A549 (cell line): ENCODE measurements at regions not wholly inside any gene's neighbourhood (a gene's known extent, or its start where the extent isn't known, plus 50 kb on each side); places are given as distances from the start of the nearest gene placed in this dataset.

Source experiments
- ATAC-seq, 2 experiments: fragments of 200-7000 bp in 1 of 2; fragments of >200 bp in 1 of 2; cut with Nextera tagmentation in 1 of 2; cut with Tn5 transposase in 1 of 2; 3 replicates each; pipeline versions ENCODE4 v1.8.0 to v1.9.1; 2018 to 2020; ENCODE audit warnings: mild to moderate bottlenecking in 1 of 2, moderate library complexity in 1 of 2
- CTCF ChIA-PET: fragments of 300-600 bp; sonication (Branson Sonifier 250); formaldehyde crosslinking; extraction: SDS; loops from one replicate; lab custom pipeline; 2021; ENCODE audit warnings: antibody characterized with exemption, inconsistent platforms; lab: Yijun Ruan, JAX
- POLR2A ChIA-PET: fragments of 350-600 bp; formaldehyde crosslinking; extraction: SDS; loops from one replicate; lab custom pipeline; 2021; ENCODE audit warnings: antibody characterized with exemption, inconsistent platforms; lab: Yijun Ruan, JAX
- DNase-seq, 2 experiments: peaks; one replicate each; pipeline versions ENCODE4 v3.0.0 to v3.0.0-alpha.2; 2011 to 2016; ENCODE audit warnings: low read depth in 1 of 2, low spot score in 1 of 2
- FAIRE-seq: peaks from 2 replicates; lab custom pipeline; 2011; peaks lifted over from hg19 to GRCh38; lab: Jason Lieb, UNC
- H3K27ac ChIP-seq, 2 experiments: fragments of >200 bp; sonication (Bioruptor Twin); formaldehyde crosslinking; 3 replicates each; pipeline ENCODE4 v1.5.1; 2016 to 2017
- H3K4me1 ChIP-seq: fragments of >200 bp; sonication (Bioruptor Twin); formaldehyde crosslinking; 3 replicates; pipeline ENCODE4 v1.6.1; 2016
- H3K4me2 ChIP-seq: fragments of >200 bp; sonication (Bioruptor Twin); formaldehyde crosslinking; 3 replicates; pipeline ENCODE4 v1.6.1; 2016
- H3K4me3 ChIP-seq: fragments of >200 bp; sonication (Bioruptor Twin); formaldehyde crosslinking; 3 replicates; pipeline ENCODE4 v1.5.1; 2016
- H3K9me3 ChIP-seq: fragments of >200 bp; sonication (Bioruptor Twin); formaldehyde crosslinking; 3 replicates; pipeline ENCODE4 v1.6.1; 2016
- CEBPB ChIP-seq, 2 experiments: fragments of >200 bp in 1 of 2; sonication (Bioruptor Twin) in 1 of 2; formaldehyde crosslinking in 1 of 2; IDR thresholded peaks; 2 replicates each; pipeline ENCODE4 v1.6.1; 2012 to 2016
- EHF ChIP-seq: fragments of 250-450 bp; sonication (Bioruptor Pico); IDR thresholded peaks from 2 replicates; pipeline ENCODE4 v1.5.0; 2020; ENCODE audit warnings: mild to moderate bottlenecking
- EHMT2 ChIP-seq: fragments of 200-600 bp; sonication (generic); IDR thresholded peaks from 2 replicates; pipeline ENCODE4 v1.6.1; 2016; ENCODE audit warnings: antibody characterized with exemption, low read depth, mild to moderate bottlenecking, moderate library complexity
- FOSL2 ChIP-seq, 2 experiments: fragments of 450-650 bp in 1 of 2; fragments of >200 bp in 1 of 2; sonication (Bioruptor Twin) in 1 of 2; formaldehyde crosslinking; IDR thresholded peaks; 2 replicates each; pipeline versions ENCODE4 v1.5.0 to v1.6.1; 2016 to 2020; ENCODE audit warnings: mild to moderate bottlenecking in 1 of 2, moderate library complexity in 1 of 2
- HDAC2 ChIP-seq: fragments of 200-600 bp; sonication (generic); IDR thresholded peaks from 2 replicates; pipeline ENCODE4 v1.6.1; 2016
- HEYL ChIP-seq: fragments of 250-450 bp; sonication (Bioruptor Pico); IDR thresholded peaks from 2 replicates; pipeline ENCODE4 v1.8.0; 2021; ENCODE audit warnings: mild to moderate bottlenecking, moderate library complexity
- HOXB5 ChIP-seq: fragments of 250-450 bp; sonication (Bioruptor Pico); IDR thresholded peaks from 2 replicates; pipeline ENCODE4 v1.5.0; 2020; ENCODE audit warnings: mild to moderate bottlenecking, moderate library complexity
- KDM1A ChIP-seq: fragments of 200-600 bp; sonication (generic); IDR thresholded peaks from 2 replicates; pipeline ENCODE4 v1.6.1; 2016; ENCODE audit warnings: low read depth, mild to moderate bottlenecking
- MAFK ChIP-seq: fragments of 450-650 bp; IDR thresholded peaks from 2 replicates; pipeline ENCODE4 v1.6.1; 2014; ENCODE audit not compliant: partially characterized antibody
- MYC ChIP-seq: IDR thresholded peaks from 2 replicates; pipeline ENCODE4 v1.6.1; 2012; ENCODE audit warnings: mild to moderate bottlenecking, inconsistent platforms, low read length, improper control_type of control experiment, borderline replicate concordance
- NFE2L2 ChIP-seq: fragments of 150-350 bp; conservative IDR thresholded peaks from 2 replicates; pipeline ENCODE4 v1.6.1; 2014; ENCODE audit warnings: low read length
- NPAS2 ChIP-seq: fragments of 250-450 bp; sonication (Bioruptor Pico); IDR thresholded peaks from 2 replicates; pipeline ENCODE4 v1.8.0; 2022; ENCODE audit warnings: mild to moderate bottlenecking, moderate library complexity, borderline replicate concordance
- POLR2A ChIP-seq: IDR thresholded peaks from 2 replicates; pipeline ENCODE4 v1.6.1; 2012; ENCODE audit warnings: mild to moderate bottlenecking, low read length
- RARB ChIP-seq: fragments of 250-450 bp; sonication (Bioruptor Pico); IDR thresholded peaks from 2 replicates; pipeline ENCODE4 v1.8.0; 2021; ENCODE audit warnings: mild to moderate bottlenecking, moderate library complexity
- RNF2 ChIP-seq: fragments of 200-600 bp; sonication (generic); IDR thresholded peaks from 2 replicates; pipeline ENCODE4 v1.6.1; 2016; ENCODE audit warnings: low read depth, mild to moderate bottlenecking, antibody characterized with exemption, moderate library complexity, borderline replicate concordance
- SREBF2 ChIP-seq: fragments of 450-650 bp; IDR thresholded peaks from 2 replicates; pipeline ENCODE4 v1.6.1; 2014; ENCODE audit warnings: mild to moderate bottlenecking, moderate library complexity
- ZFP36 ChIP-seq: fragments of 450-650 bp; IDR thresholded peaks from 2 replicates; pipeline ENCODE4 v1.6.1; 2014; ENCODE audit warnings: borderline replicate concordance; ENCODE audit not compliant: partially characterized antibody
- ZNF302 ChIP-seq: fragments of 250-450 bp; sonication (Bioruptor Pico); IDR thresholded peaks from 2 replicates; pipeline ENCODE4 v1.9.0; 2021; ENCODE audit warnings: inconsistent platforms, mild to moderate bottlenecking, moderate library complexity
- WGBS: methylation state at CpG from one replicate; pipeline ENCODE4 v1.1.6; 2017; ENCODE audit errors: missing lambda C conversion rate; 5-methylcytosine and 5-hydroxymethylcytosine counted together
- TF ChIP-seq, protein P1 (sequence below): fragments of 200-600 bp; sonication (generic); IDR thresholded peaks from 2 replicates; pipeline ENCODE4 v1.6.1; 2016; ENCODE audit warnings: antibody characterized with exemption, mild to moderate bottlenecking, moderate library complexity
- TF ChIP-seq, protein P2 (sequence below): fragments of >200 bp; sonication (Bioruptor Twin); formaldehyde crosslinking; IDR thresholded peaks from 3 replicates; pipeline ENCODE4 v1.5.1; 2016

DNA sequence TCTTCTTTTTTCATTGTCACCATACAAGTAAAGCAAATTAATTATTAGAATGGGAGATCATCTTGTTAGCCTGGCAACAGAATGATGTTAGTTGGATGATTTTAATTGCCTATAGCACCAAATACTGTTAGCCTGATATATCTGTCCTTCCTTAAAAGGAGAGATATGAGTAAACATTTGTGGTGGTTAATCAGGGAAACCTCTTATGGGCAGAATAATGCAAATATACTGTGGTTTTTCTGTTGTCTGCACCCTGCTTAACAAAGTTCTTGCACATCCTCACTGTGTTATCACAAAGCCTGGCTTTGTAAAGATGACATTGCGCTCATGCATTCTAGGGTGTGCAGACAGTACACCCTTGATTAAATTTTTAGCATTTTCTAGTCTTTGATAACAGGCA, 254.9 kb upstream of the SMC2 start:
- Histone ChIP-seq H3K4me2 (no peak overlapping the region), H3K4me1 (no peaks in the 10 kb centered on the region), H3K9me3 (no peaks in the 10 kb centered on the region; the same call in 1 of the 3 replicates), H3K4me3 (no peak overlapping the region)
- DNase-seq (no peak), ATAC-seq (no peak), FAIRE-seq (no peak)
- POLR2A ChIA-PET = no interaction called here
- WGBS = 80% methylated on average over 1 of the region's 1 CpG
- CTCF ChIA-PET = no interaction called here
- no peak for TF ChIP-seq NFE2L2
- TF ChIP-seq, all 56 proteins: peak for 0
- no peak overlapping the region for H3K27ac ChIP-seq

DNA sequence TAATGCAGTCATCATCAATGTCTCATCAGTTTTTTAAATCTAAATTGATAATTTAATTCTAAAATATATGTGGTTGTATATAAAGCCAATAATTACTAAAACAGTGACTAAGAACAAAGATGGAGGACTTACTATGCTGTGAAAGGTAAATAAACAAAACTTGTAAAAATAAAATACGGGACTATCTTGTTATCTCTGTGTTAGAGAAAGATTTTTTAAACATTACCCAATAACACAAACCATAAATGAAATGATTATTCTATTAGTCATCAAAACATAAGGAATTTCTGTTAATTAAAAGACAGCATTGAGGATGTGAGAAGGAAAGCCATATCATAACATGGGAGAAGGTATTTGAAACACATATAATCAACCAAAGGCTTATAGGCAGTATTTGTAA, 226.2 kb upstream of the SMC2 start:
- Histone ChIP-seq H3K27ac (no peak overlapping the region), H3K4me3 (no peak overlapping the region), H3K4me2 (no peak overlapping the region), H3K9me3 (no peaks in the 10 kb centered on the region)
- FAIRE-seq = no peak
- TF ChIP-seq, protein P1, sequence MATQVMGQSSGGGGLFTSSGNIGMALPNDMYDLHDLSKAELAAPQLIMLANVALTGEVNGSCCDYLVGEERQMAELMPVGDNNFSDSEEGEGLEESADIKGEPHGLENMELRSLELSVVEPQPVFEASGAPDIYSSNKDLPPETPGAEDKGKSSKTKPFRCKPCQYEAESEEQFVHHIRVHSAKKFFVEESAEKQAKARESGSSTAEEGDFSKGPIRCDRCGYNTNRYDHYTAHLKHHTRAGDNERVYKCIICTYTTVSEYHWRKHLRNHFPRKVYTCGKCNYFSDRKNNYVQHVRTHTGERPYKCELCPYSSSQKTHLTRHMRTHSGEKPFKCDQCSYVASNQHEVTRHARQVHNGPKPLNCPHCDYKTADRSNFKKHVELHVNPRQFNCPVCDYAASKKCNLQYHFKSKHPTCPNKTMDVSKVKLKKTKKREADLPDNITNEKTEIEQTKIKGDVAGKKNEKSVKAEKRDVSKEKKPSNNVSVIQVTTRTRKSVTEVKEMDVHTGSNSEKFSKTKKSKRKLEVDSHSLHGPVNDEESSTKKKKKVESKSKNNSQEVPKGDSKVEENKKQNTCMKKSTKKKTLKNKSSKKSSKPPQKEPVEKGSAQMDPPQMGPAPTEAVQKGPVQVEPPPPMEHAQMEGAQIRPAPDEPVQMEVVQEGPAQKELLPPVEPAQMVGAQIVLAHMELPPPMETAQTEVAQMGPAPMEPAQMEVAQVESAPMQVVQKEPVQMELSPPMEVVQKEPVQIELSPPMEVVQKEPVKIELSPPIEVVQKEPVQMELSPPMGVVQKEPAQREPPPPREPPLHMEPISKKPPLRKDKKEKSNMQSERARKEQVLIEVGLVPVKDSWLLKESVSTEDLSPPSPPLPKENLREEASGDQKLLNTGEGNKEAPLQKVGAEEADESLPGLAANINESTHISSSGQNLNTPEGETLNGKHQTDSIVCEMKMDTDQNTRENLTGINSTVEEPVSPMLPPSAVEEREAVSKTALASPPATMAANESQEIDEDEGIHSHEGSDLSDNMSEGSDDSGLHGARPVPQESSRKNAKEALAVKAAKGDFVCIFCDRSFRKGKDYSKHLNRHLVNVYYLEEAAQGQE = no peak
- TF ChIP-seq HOXB5 (CRISPR knock-in tag) = no peak
- TF ChIP-seq SREBF2 = no peak
- TF ChIP-seq MAFK = no peak
- no peak for TF ChIP-seq HDAC2
- TF ChIP-seq, protein P2, sequence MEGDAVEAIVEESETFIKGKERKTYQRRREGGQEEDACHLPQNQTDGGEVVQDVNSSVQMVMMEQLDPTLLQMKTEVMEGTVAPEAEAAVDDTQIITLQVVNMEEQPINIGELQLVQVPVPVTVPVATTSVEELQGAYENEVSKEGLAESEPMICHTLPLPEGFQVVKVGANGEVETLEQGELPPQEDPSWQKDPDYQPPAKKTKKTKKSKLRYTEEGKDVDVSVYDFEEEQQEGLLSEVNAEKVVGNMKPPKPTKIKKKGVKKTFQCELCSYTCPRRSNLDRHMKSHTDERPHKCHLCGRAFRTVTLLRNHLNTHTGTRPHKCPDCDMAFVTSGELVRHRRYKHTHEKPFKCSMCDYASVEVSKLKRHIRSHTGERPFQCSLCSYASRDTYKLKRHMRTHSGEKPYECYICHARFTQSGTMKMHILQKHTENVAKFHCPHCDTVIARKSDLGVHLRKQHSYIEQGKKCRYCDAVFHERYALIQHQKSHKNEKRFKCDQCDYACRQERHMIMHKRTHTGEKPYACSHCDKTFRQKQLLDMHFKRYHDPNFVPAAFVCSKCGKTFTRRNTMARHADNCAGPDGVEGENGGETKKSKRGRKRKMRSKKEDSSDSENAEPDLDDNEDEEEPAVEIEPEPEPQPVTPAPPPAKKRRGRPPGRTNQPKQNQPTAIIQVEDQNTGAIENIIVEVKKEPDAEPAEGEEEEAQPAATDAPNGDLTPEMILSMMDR = no peak
- TF ChIP-seq NPAS2 (CRISPR knock-in tag) = no peak
- no peak for TF ChIP-seq MYC
- TF ChIP-seq FOSL2 (IDR thresholded peaks at IDR 0.05) = no peak
- TF ChIP-seq FOSL2 (CRISPR knock-in tag; IDR thresholded peaks at IDR 0.05) = no peak
- TF ChIP-seq EHF (CRISPR knock-in tag) = no peak
- no peak for TF ChIP-seq HEYL
- TF ChIP-seq, all 56 proteins: peak for 0
- WGBS = 0% methylated on average over 1 of the region's 1 CpG
- ChIA-PET CTCF (no interaction called here), POLR2A (no interaction called here)
- no peak for ATAC-seq
- H3K4me1 ChIP-seq = no peaks in the 10 kb centered on the region
- DNase-seq = no peak

DNA sequence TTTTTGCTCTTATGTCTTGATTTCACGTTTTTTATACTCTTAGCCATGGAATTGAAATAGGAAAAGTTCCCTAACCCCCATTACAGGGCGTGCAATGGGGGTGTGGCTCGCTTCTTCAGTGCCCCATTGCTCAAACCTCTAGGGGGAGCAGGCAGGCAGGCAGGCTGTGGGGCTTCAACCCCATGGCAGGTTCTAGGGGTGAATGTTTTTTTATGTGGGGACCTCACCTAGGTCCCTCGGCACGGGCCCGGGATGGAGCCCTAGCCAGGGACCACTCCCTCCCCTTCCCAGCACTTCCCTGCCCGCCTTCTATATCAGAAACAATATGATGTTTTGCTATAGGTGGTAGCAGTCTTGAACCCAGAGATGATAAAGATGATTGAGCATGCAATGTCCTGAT, 221.3 kb upstream of the SMC2 start:
- no peak for DNase-seq
- Histone ChIP-seq H3K4me3 (no peak overlapping the region), H3K4me2 (no peak overlapping the region), H3K27ac (no peak overlapping the region), H3K9me3 (no peaks in the 10 kb centered on the region), H3K4me1 (no peaks in the 10 kb centered on the region)
- WGBS = 55% methylated on average over 7 of the region's 7 CpGs
- no peak for FAIRE-seq
- POLR2A ChIA-PET = no interaction called here
- no peak for TF ChIP-seq RARB (CRISPR knock-in tag)
- no peak for TF ChIP-seq CEBPB (IDR thresholded peaks at IDR 0.05)
- TF ChIP-seq ZNF302 (CRISPR knock-in tag) = no peak
- no peak for TF ChIP-seq ZFP36
- no peak for TF ChIP-seq POLR2A
- no peak for TF ChIP-seq HDAC2
- TF ChIP-seq EHMT2 = no peak
- no peak for TF ChIP-seq RNF2
- no peak for TF ChIP-seq KDM1A
- CTCF ChIA-PET = no interaction called here
- ATAC-seq = no peak
